Panc1 (cell line): ENCODE measurements at regions not wholly inside any gene's neighbourhood (a gene's known extent, or its start where the extent isn't known, plus 50 kb on each side); places are given as distances from the start of the nearest gene placed in this dataset.

Experiments
- CTCF ChIP-seq: fragments of 450-650 bp; IDR thresholded peaks from 2 replicates; pipeline ENCODE4 v1.5.1; 2017; ENCODE audit warnings: mild to moderate bottlenecking
- POLR2AphosphoS5 ChIP-seq: IDR thresholded peaks from 2 replicates; pipeline ENCODE4 v1.6.1; 2012; ENCODE audit warnings: mild to moderate bottlenecking, low read depth, low read length, moderate library complexity
- REST ChIP-seq, 2 experiments: IDR thresholded peaks; 2 replicates each; pipeline ENCODE4 v1.6.1; 2011 to 2012; ENCODE audit warnings: low read depth in 2 of 2, control low read depth in 1 of 2, low read length in 1 of 2, mild to moderate bottlenecking in 1 of 2, moderate library complexity in 1 of 2; ENCODE audit not compliant: insufficient read depth in 1 of 2
- SIN3A ChIP-seq: IDR thresholded peaks from 2 replicates; pipeline ENCODE4 v1.6.1; 2012; ENCODE audit warnings: low read depth, mild to moderate bottlenecking, low read length, moderate library complexity, borderline replicate concordance; ENCODE audit not compliant: insufficient read depth

- TF ChIP-seq CTCF (no peak), POLR2AphosphoS5 (no peak), REST (IDR thresholded peaks at IDR 0.05; ENCODE audit: insufficient read depth in 1 of 2, low read depth in 2 of 2, low read length in 1 of 2) (no peak), SIN3A (no peak)
These were observed 83.5 kb downstream of the TTLL2 start for GRCh38 chr6:167408235-167408869.
